GM23338 (cell line): ENCODE measurements at regions not wholly inside any gene's neighbourhood (a gene's known extent, or its start where the extent isn't known, plus 50 kb on each side); places are given as distances from the start of the nearest gene placed in this dataset.

Source experiments
- ATAC-seq: fragments of 200-7000 bp; cut with Tn5 transposase; 3 replicates; pipeline ENCODE4 v1.9.1; 2020
- DNase-seq: peaks from one replicate; pipeline ENCODE4 v3.0.0-alpha.2; 2015; ENCODE audit warnings: low spot score
- H2AFZ ChIP-seq: fragments of 200-600 bp; sonication (generic); 2 replicates; pipeline ENCODE4 v1.8.0; 2016; ENCODE audit warnings: antibody characterized with exemption, mild to moderate bottlenecking, moderate library complexity
- H3F3A ChIP-seq: fragments of 200-600 bp; sonication (generic); replicated peaks from 2 replicates; pipeline ENCODE4 v1.8.0; 2017; ENCODE audit warnings: antibody characterized with exemption, mixed run types, low read depth
- H3K27ac ChIP-seq: fragments of 200-600 bp; sonication (generic); 2 replicates; pipeline ENCODE4 v1.6.1; 2016; ENCODE audit warnings: low read depth
- H3K27me3 ChIP-seq: fragments of 200-600 bp; sonication (generic); 2 replicates; pipeline ENCODE4 v1.8.0; 2016; ENCODE audit warnings: mild to moderate bottlenecking, mixed run types, moderate library complexity; ENCODE audit not compliant: insufficient read depth
- H3K36me3 ChIP-seq: fragments of 200-600 bp; sonication (generic); 2 replicates; pipeline ENCODE4 v1.8.0; 2016; ENCODE audit warnings: mild to moderate bottlenecking; ENCODE audit not compliant: insufficient read depth
- H3K4me1 ChIP-seq: fragments of 200-600 bp; sonication (generic); 2 replicates; pipeline ENCODE4 v1.8.0; 2016; ENCODE audit warnings: mild to moderate bottlenecking, moderate library complexity; ENCODE audit not compliant: insufficient read depth
- H3K4me2 ChIP-seq: fragments of 200-600 bp; sonication (generic); 2 replicates; pipeline ENCODE4 v1.7.1; 2017; ENCODE audit warnings: mixed run types
- H3K4me3 ChIP-seq: fragments of 200-600 bp; sonication (generic); 2 replicates; pipeline ENCODE4 v1.6.1; 2016; ENCODE audit warnings: mixed run types
- H3K79me2 ChIP-seq: fragments of 200-600 bp; sonication (generic); replicated peaks from 2 replicates; pipeline ENCODE4 v1.8.0; 2017; ENCODE audit warnings: mild to moderate bottlenecking; ENCODE audit not compliant: insufficient read depth
- H3K9me2 ChIP-seq: fragments of 200-600 bp; sonication (generic); 2 replicates; pipeline ENCODE4 v1.8.0; 2017; ENCODE audit not compliant: insufficient read depth
- H4K20me1 ChIP-seq: fragments of 200-600 bp; sonication (generic); replicated peaks from 2 replicates; pipeline ENCODE4 v1.8.0; 2017; ENCODE audit warnings: mild to moderate bottlenecking; ENCODE audit not compliant: insufficient read depth
- H3K27ac Mint-ChIP-seq: 2 replicates; pipeline ENCODE4 v1.8.0; 2020; ENCODE audit warnings: inconsistent platforms, mild to moderate bottlenecking, moderate library complexity, mixed read lengths
- H3K27me3 Mint-ChIP-seq: 3 replicates; pipeline ENCODE4 v1.8.0; 2022; ENCODE audit warnings: low read depth, mild to moderate bottlenecking, moderate library complexity, mixed read lengths, inconsistent platforms; ENCODE audit not compliant: insufficient read depth, poor library complexity
- H3K36me3 Mint-ChIP-seq: 3 replicates; pipeline ENCODE4 v1.8.0; 2021; ENCODE audit warnings: low read depth, mild to moderate bottlenecking, inconsistent platforms, moderate library complexity, mixed read lengths
- H3K4me1 Mint-ChIP-seq: 3 replicates; pipeline ENCODE4 v1.8.0; 2020; ENCODE audit warnings: mild to moderate bottlenecking, inconsistent platforms, mixed read lengths
- H3K4me3 Mint-ChIP-seq: 3 replicates; pipeline ENCODE4 v1.8.0; 2021; ENCODE audit warnings: moderate library complexity, mild to moderate bottlenecking, inconsistent platforms, mixed read lengths
- H3K9me3 Mint-ChIP-seq: 3 replicates; pipeline ENCODE4 v1.8.0; 2020; ENCODE audit warnings: moderate library complexity, mild to moderate bottlenecking, inconsistent platforms, mixed read lengths
- CREB1 ChIP-seq: fragments of 250-450 bp; sonication (Bioruptor Pico); IDR thresholded peaks from 2 replicates; pipeline ENCODE4 v1.5.0; 2020; ENCODE audit warnings: low read depth, mild to moderate bottlenecking, moderate library complexity
- CTCF ChIP-seq, 2 experiments: fragments of 200-600 bp in 1 of 2; sonication (generic) in 1 of 2; conservative IDR thresholded peaks; 2 replicates each; pipeline versions ENCODE4 v1.5.1 to v1.6.1; 2016 to 2017; ENCODE audit warnings: antibody characterized with exemption in 2 of 2, low read depth in 2 of 2, mild to moderate bottlenecking in 2 of 2, moderate library complexity in 1 of 2
- ETS1 ChIP-seq: IDR thresholded peaks from 2 replicates; pipeline ENCODE4 v1.6.1; 2016; ENCODE audit warnings: antibody characterized with exemption
- EZH2 ChIP-seq: fragments of 200-600 bp; sonication (generic); IDR thresholded peaks from one replicate; pipeline ENCODE4 v1.8.0; 2017; ENCODE audit warnings: antibody characterized with exemption, mild to moderate bottlenecking, low read depth; ENCODE audit not compliant: unreplicated experiment
- EZH2phosphoT487 ChIP-seq: fragments of 200-600 bp; sonication (generic); IDR thresholded peaks from one replicate; pipeline ENCODE4 v1.8.1; 2018; ENCODE audit warnings: antibody characterized with exemption; ENCODE audit not compliant: unreplicated experiment
- JUNB ChIP-seq: IDR thresholded peaks from one replicate; pipeline ENCODE4 v1.6.1; 2016; ENCODE audit warnings: antibody characterized with exemption; ENCODE audit not compliant: unreplicated experiment
- NANOG ChIP-seq: IDR thresholded peaks from 2 replicates; pipeline ENCODE4 v1.6.1; 2016; ENCODE audit warnings: antibody characterized with exemption, borderline replicate concordance
- POLR2AphosphoS5 ChIP-seq: IDR thresholded peaks from 2 replicates; pipeline ENCODE4 v1.6.1; 2016; ENCODE audit warnings: antibody characterized with exemption, low read depth
- REST ChIP-seq: IDR thresholded peaks from one replicate; pipeline ENCODE4 v1.6.1; 2018; ENCODE audit warnings: antibody characterized with exemption; ENCODE audit not compliant: unreplicated experiment
- STAT1 ChIP-seq: IDR thresholded peaks from one replicate; pipeline ENCODE4 v1.6.1; 2016; ENCODE audit warnings: antibody characterized with exemption; ENCODE audit not compliant: unreplicated experiment
- ZNF114 ChIP-seq: fragments of 250-450 bp; sonication (Bioruptor Pico); IDR thresholded peaks from 2 replicates; pipeline ENCODE4 v1.5.0; 2020; ENCODE audit warnings: mild to moderate bottlenecking, moderate library complexity
- ZNF331 ChIP-seq: fragments of 250-450 bp; sonication (Bioruptor Pico); IDR thresholded peaks from 2 replicates; pipeline ENCODE4 v1.5.0; 2020; ENCODE audit warnings: low read depth, mild to moderate bottlenecking, moderate library complexity

GRCh38 chr5:174572591-174572990 lies 151.8 kb upstream of the MSX2 start:
- no peak for ATAC-seq
- H3K36me3 ChIP-seq = no peaks in the 10 kb centered on the region
- H2AFZ ChIP-seq = no peak overlapping the region
- no peak for TF ChIP-seq CTCF (conservative IDR thresholded peaks at IDR 0.05; ENCODE audit: low read depth in 2 of 2)
- H3K27me3 ChIP-seq = no peaks in the 10 kb centered on the region
- H4K20me1 ChIP-seq = no peaks in the 10 kb centered on the region
- DNase-seq = no peak
- Mint-ChIP-seq H3K27ac (no peak overlapping the region), H3K36me3 (no peaks in the 10 kb centered on the region), H3K9me3 (no peaks in the 10 kb centered on the region), H3K4me3 (no peak overlapping the region), H3K27me3 (no peaks in the 10 kb centered on the region), H3K4me1 (peaks cover 7% of the 10 kb centered on the region; the same call in 1 of the 3 replicates)
- no peaks in the 10 kb centered on the region for H3K79me2 ChIP-seq
- H3K27ac ChIP-seq = no peak overlapping the region
- H3F3A ChIP-seq = no peaks in the 10 kb centered on the region
- no peaks in the 10 kb centered on the region for H3K4me1 ChIP-seq
- no peak overlapping the region for H3K4me2 ChIP-seq
- H3K4me3 ChIP-seq = no peak overlapping the region
- no peaks in the 10 kb centered on the region for H3K9me2 ChIP-seq

- H2AFZ ChIP-seq = no peak overlapping the region
- H3K27me3 ChIP-seq = no peaks in the 10 kb centered on the region
- no peak overlapping the region for H3K27ac ChIP-seq
- TF ChIP-seq STAT1 (no peak), EZH2phosphoT487 (no peak), ETS1 (no peak), EZH2 (no peak), ZNF114 (no peak), JUNB (no peak), POLR2AphosphoS5 (no peak), REST (no peak), CREB1 (CRISPR knock-in tag) (no peak), NANOG (no peak), CTCF (conservative IDR thresholded peaks at IDR 0.05; ENCODE audit: low read depth in 2 of 2) (no peak), ZNF331 (CRISPR knock-in tag) (no peak)
- H3K4me2 ChIP-seq = no peak overlapping the region
- ATAC-seq (no peak), DNase-seq (no peak)
- no peak overlapping the region for H3K27ac Mint-ChIP-seq
- no peaks in the 10 kb centered on the region for H3K9me3 Mint-ChIP-seq
- no peaks in the 10 kb centered on the region for H3K36me3 Mint-ChIP-seq
- H3K9me2 ChIP-seq = no peaks in the 10 kb centered on the region
- peaks cover 7% of the 10 kb centered on the region; the same call in 1 of the 3 replicates for H3K4me1 Mint-ChIP-seq
- H3K4me3 ChIP-seq = no peak overlapping the region
- no peaks in the 10 kb centered on the region for H3K4me1 ChIP-seq
- H3K4me3 Mint-ChIP-seq = no peak overlapping the region
- no peaks in the 10 kb centered on the region for H3K79me2 ChIP-seq
- no peaks in the 10 kb centered on the region for H3F3A ChIP-seq
- no peaks in the 10 kb centered on the region for H3K36me3 ChIP-seq
- H3K27me3 Mint-ChIP-seq = no peaks in the 10 kb centered on the region
- no peaks in the 10 kb centered on the region for H4K20me1 ChIP-seq
Measured at GRCh38 chr5:174573221-174573994, 151.0 kb upstream of the MSX2 start.
